ENCODE measurements at regions not wholly inside any gene's neighbourhood (a gene's known extent, or its start where the extent isn't known, plus 50 kb on each side); places are given as distances from the start of the nearest gene placed in this dataset.

- TF ChIP-seq CTCF (IDR thresholded peaks at IDR 0.05; ENCODE audit: insufficient read depth, low read length, poor library complexity, severe bottlenecking): no peak
- TF ChIP-seq EZH2phosphoT487 (conservative IDR thresholded peaks at IDR 0.05; ENCODE audit: low read length): no peak
These were observed 477.0 kb upstream of the MEIS1 start for GRCh38 chr2:65957886-65958285.
